ENCODE measurements at regions not wholly inside any gene's neighbourhood (a gene's known extent, or its start where the extent isn't known, plus 50 kb on each side); places are given as distances from the start of the nearest gene placed in this dataset.

DNA sequence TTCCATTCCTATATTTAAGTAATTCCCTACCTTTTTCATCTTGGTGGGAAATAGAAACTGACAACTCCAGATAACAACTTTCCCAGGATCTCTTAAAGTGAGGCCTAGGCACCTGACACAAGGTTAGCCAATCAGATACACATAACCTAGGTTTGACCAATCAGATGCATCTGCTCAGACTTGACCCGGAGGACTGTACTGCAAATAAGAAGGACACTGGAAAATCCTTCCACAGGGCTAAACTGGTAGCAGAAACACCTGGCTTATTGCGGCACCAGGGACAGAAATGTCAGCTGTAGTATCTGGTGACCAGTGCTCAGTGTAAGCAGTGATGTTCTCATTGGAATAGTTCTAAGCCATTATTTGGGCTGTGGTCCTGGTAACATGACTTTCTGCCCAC, 204.5 kb upstream of the SLCO3A1 start:
- H3K4me3 ChIP-seq (ENCODE audit: low read length): no peak overlapping the region
- H3K9me3 Mint-ChIP-seq: no peaks in the 10 kb centered on the region
- intact Hi-C loops (cut with DNase I, micrococcal nuclease): no loop called here
- H3K4me3 Mint-ChIP-seq: no peak overlapping the region
- H3K36me3 ChIP-seq (ENCODE audit: insufficient read depth, low read length): no peaks in the 10 kb centered on the region
- no peak for DNase-seq
- peaks cover 25% of the 10 kb centered on the region for H3K27me3 Mint-ChIP-seq
- ATAC-seq (ENCODE audit: poor library complexity): no peak
- H3K4me1 ChIP-seq (ENCODE audit: insufficient read depth, low read length): no peaks in the 10 kb centered on the region
- POLR2A ChIA-PET: no interaction called here
- CTCF ChIA-PET: no interaction called here
- H3K27me3 ChIP-seq (ENCODE audit: control insufficient read depth in 1 of 2, insufficient read depth in 2 of 2, low read length in 2 of 2): peaks cover 6% of the 10 kb centered on the region in 2 experiments
- H3K9me3 ChIP-seq (ENCODE audit: control insufficient read depth in 1 of 2, insufficient read depth in 1 of 2, low read length in 2 of 2): no peaks in the 10 kb centered on the region
- H3K36me3 Mint-ChIP-seq (ENCODE audit: low read depth): no peaks in the 10 kb centered on the region
- no peak overlapping the region for H3K27ac ChIP-seq (ENCODE audit: low read depth in 1 of 2, low read length in 2 of 2)
- TF ChIP-seq, protein P1, sequence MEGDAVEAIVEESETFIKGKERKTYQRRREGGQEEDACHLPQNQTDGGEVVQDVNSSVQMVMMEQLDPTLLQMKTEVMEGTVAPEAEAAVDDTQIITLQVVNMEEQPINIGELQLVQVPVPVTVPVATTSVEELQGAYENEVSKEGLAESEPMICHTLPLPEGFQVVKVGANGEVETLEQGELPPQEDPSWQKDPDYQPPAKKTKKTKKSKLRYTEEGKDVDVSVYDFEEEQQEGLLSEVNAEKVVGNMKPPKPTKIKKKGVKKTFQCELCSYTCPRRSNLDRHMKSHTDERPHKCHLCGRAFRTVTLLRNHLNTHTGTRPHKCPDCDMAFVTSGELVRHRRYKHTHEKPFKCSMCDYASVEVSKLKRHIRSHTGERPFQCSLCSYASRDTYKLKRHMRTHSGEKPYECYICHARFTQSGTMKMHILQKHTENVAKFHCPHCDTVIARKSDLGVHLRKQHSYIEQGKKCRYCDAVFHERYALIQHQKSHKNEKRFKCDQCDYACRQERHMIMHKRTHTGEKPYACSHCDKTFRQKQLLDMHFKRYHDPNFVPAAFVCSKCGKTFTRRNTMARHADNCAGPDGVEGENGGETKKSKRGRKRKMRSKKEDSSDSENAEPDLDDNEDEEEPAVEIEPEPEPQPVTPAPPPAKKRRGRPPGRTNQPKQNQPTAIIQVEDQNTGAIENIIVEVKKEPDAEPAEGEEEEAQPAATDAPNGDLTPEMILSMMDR (IDR thresholded peaks at IDR 0.05): no peak
- no peak overlapping the region for H3K27ac Mint-ChIP-seq
- H3K4me1 Mint-ChIP-seq (ENCODE audit: low read depth): no peaks in the 10 kb centered on the region

DNA sequence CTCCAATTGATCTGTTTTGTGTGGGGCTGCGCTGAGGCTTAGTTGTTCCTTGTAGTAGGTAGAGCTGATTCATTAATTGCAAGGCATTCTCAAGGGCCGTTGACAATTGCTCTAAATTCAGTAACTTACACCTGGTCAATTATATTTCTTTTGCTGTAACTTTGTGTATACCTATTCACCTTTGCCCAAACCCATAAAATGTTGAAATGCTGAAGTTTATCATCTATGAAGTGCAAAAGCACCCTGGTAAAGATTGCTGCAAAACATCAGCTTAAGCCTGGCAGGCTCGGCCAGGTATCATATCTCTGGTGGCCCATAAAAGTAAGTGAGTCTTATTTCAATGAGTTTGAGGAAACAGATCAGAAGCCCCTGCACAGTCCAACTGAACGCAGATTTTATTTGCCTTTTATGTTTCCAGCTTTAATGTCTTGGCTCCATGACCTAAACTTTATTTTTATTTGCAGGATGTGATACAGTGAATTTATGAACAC, 203.6 kb upstream of the SLCO3A1 start:
- ChIA-PET CTCF (no interaction called here), POLR2A (no interaction called here)
- Mint-ChIP-seq H3K27me3 (peaks cover 25% of the 10 kb centered on the region), H3K36me3 (ENCODE audit: low read depth) (no peaks in the 10 kb centered on the region), H3K9me3 (no peaks in the 10 kb centered on the region), H3K4me1 (ENCODE audit: low read depth) (no peaks in the 10 kb centered on the region), H3K4me3 (no peak overlapping the region), H3K27ac (no peak overlapping the region)
- H3K4me3 ChIP-seq (ENCODE audit: low read length): no peak overlapping the region
- H3K36me3 ChIP-seq (ENCODE audit: insufficient read depth, low read length): no peaks in the 10 kb centered on the region
- intact Hi-C loops (cut with DNase I, micrococcal nuclease): loop anchor here in 1 of 2 experiments (10.0 kb wide), 1 partner anchor 105 kb away; no protein-coding TSS in a partner anchor
- no peak for DNase-seq
- H3K27ac ChIP-seq (ENCODE audit: low read depth in 1 of 2, low read length in 2 of 2): no peak overlapping the region
- H3K4me1 ChIP-seq (ENCODE audit: insufficient read depth, low read length): no peaks in the 10 kb centered on the region
- TF ChIP-seq, protein P1 (IDR thresholded peaks at IDR 0.05): no peak
- peaks cover 6% of the 10 kb centered on the region in 2 experiments for H3K27me3 ChIP-seq (ENCODE audit: control insufficient read depth in 1 of 2, insufficient read depth in 2 of 2, low read length in 2 of 2)
- H3K9me3 ChIP-seq (ENCODE audit: control insufficient read depth in 1 of 2, insufficient read depth in 1 of 2, low read length in 2 of 2): no peaks in the 10 kb centered on the region
- no peak for ATAC-seq (ENCODE audit: poor library complexity)

DNA sequence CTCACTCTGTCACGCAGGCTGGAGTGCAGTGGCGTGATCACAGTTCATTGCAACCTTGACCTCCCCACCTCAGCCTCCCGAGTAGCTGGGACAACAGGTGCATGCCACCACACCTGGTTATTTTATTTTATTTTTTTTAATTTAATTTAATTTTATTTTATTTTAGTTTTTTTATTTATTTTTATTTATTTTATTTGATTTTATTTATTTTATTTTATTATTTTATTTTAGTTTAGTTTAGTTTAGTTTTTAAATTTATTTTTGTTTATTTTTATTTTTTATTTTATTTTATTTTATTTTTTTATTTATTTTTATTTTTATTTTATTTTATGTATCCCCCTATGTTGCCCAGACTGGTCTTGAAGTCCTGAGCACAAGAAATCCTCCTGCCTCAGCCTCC, 202.3 kb upstream of the SLCO3A1 start:
- DNase-seq (no peak), ATAC-seq (ENCODE audit: poor library complexity) (no peak)
- Histone ChIP-seq H3K4me3 (ENCODE audit: low read length) (no peak overlapping the region), H3K4me1 (ENCODE audit: insufficient read depth, low read length) (no peaks in the 10 kb centered on the region), H3K27ac (ENCODE audit: low read depth in 1 of 2, low read length in 2 of 2) (no peak overlapping the region), H3K27me3 (ENCODE audit: control insufficient read depth in 1 of 2, insufficient read depth in 2 of 2, low read length in 2 of 2) (peaks cover 6 to 14% of the 10 kb centered on the region in 2 experiments), H3K9me3 (ENCODE audit: control insufficient read depth in 1 of 2, insufficient read depth in 1 of 2, low read length in 2 of 2) (no peaks in the 10 kb centered on the region), H3K36me3 (ENCODE audit: insufficient read depth, low read length) (no peaks in the 10 kb centered on the region)
- intact Hi-C loops (cut with DNase I, micrococcal nuclease): loop anchor here in 1 of 2 experiments (10.0 kb wide), 1 partner anchor 104 kb away; no protein-coding TSS in a partner anchor
- peaks cover 38% of the 10 kb centered on the region for H3K27me3 Mint-ChIP-seq
- ChIA-PET POLR2A (no interaction called here), CTCF (no interaction called here)
- H3K4me3 Mint-ChIP-seq: no peak overlapping the region
- no peak overlapping the region for H3K27ac Mint-ChIP-seq
- H3K4me1 Mint-ChIP-seq (ENCODE audit: low read depth): peaks cover 9% of the 10 kb centered on the region
- peaks cover 4% of the 10 kb centered on the region for H3K9me3 Mint-ChIP-seq
- TF ChIP-seq, protein P1 (IDR thresholded peaks at IDR 0.05): no peak
- no peaks in the 10 kb centered on the region for H3K36me3 Mint-ChIP-seq (ENCODE audit: low read depth)

Data from CD4-positive, alpha-beta T cell (primary cell).